ENCODE measurements at regions not wholly inside any gene's neighbourhood (a gene's known extent, or its start where the extent isn't known, plus 50 kb on each side); places are given as distances from the start of the nearest gene placed in this dataset.

GRCh38 chr13:89610331-89610730, 1737.2 kb upstream of the MIR17HG start:
- Mint-ChIP-seq H3K4me3 (no peak overlapping the region), H3K4me1 (no peaks in the 10 kb centered on the region), H3K27ac (no peak overlapping the region), H3K36me3 (no peaks in the 10 kb centered on the region), H3K9me3 (peaks cover 4% of the 10 kb centered on the region)
- DNase-seq (ENCODE audit: low spot score in 2 of 2) (no peak), ATAC-seq (no peak)

GRCh38 chr13:89610881-89611280, 1736.6 kb upstream of the MIR17HG start:
- H3K27ac Mint-ChIP-seq, result no peak overlapping the region
- DNase-seq (ENCODE audit: low spot score in 2 of 2) (no peak), ATAC-seq (no peak)
- H3K4me1 Mint-ChIP-seq, result no peaks in the 10 kb centered on the region
- peaks cover 4% of the 10 kb centered on the region for H3K9me3 Mint-ChIP-seq
- H3K4me3 Mint-ChIP-seq, result no peak overlapping the region
- no peaks in the 10 kb centered on the region for H3K36me3 Mint-ChIP-seq

- Mint-ChIP-seq H3K27ac (no peak overlapping the region), H3K4me1 (no peaks in the 10 kb centered on the region), H3K36me3 (no peaks in the 10 kb centered on the region), H3K4me3 (no peak overlapping the region), H3K9me3 (peaks cover 11% of the 10 kb centered on the region)
- no peak for DNase-seq (ENCODE audit: low spot score in 2 of 2)
- no peak for ATAC-seq
Observed at GRCh38 chr13:89627996-89628395, 1719.5 kb upstream of the MIR17HG start.

GRCh38 chr13:89628567-89628966, 1718.9 kb upstream of the MIR17HG start:
- Mint-ChIP-seq H3K4me3 (no peak overlapping the region), H3K9me3 (peaks cover 12% of the 10 kb centered on the region), H3K4me1 (no peaks in the 10 kb centered on the region), H3K36me3 (no peaks in the 10 kb centered on the region), H3K27ac (no peak overlapping the region)
- DNase-seq (ENCODE audit: low spot score in 2 of 2), result no peak
- no peak for ATAC-seq

- no peaks in the 10 kb centered on the region for H3K4me1 Mint-ChIP-seq
- peaks cover 11% of the 10 kb centered on the region for H3K9me3 Mint-ChIP-seq
Observed at GRCh38 chr13:89650226-89650625, 1697.3 kb upstream of the MIR17HG start.

GRCh38 chr13:89660752-89661151, 1686.7 kb upstream of the MIR17HG start:
- ATAC-seq (no peak), DNase-seq (ENCODE audit: low spot score in 2 of 2) (no peak)
- Mint-ChIP-seq H3K4me1 (no peaks in the 10 kb centered on the region), H3K4me3 (no peak overlapping the region), H3K36me3 (no peaks in the 10 kb centered on the region), H3K9me3 (peaks cover 13% of the 10 kb centered on the region), H3K27ac (no peak overlapping the region)

More at GRCh38 chr13:89650226-89650625, 1697.3 kb upstream of the MIR17HG start:
- DNase-seq (ENCODE audit: low spot score in 2 of 2) (no peak), ATAC-seq (no peak)
- no peak overlapping the region for H3K27ac Mint-ChIP-seq
- H3K4me3 Mint-ChIP-seq, result no peak overlapping the region
- H3K36me3 Mint-ChIP-seq, result no peaks in the 10 kb centered on the region

GRCh38 chr13:89673789-89674311, 1673.6 kb upstream of the MIR17HG start:
- DNase-seq (ENCODE audit: low spot score in 2 of 2), result no peak
- H3K36me3 Mint-ChIP-seq, result no peaks in the 10 kb centered on the region
- no peak overlapping the region for H3K27ac Mint-ChIP-seq
- no peak for ATAC-seq
- H3K4me3 Mint-ChIP-seq, result no peak overlapping the region
- no peaks in the 10 kb centered on the region for H3K4me1 Mint-ChIP-seq
- H3K9me3 Mint-ChIP-seq, result peaks cover 9% of the 10 kb centered on the region

GRCh38 chr13:89678466-89679121, 1668.9 kb upstream of the MIR17HG start:
- DNase-seq (ENCODE audit: low spot score in 2 of 2), result no peak
- ATAC-seq, result no peak
- Mint-ChIP-seq H3K4me3 (no peak overlapping the region), H3K4me1 (no peaks in the 10 kb centered on the region), H3K36me3 (no peaks in the 10 kb centered on the region), H3K9me3 (peaks cover 6% of the 10 kb centered on the region), H3K27ac (no peak overlapping the region)

- H3K9me3 Mint-ChIP-seq, result peaks cover 6% of the 10 kb centered on the region
- no peaks in the 10 kb centered on the region for H3K4me1 Mint-ChIP-seq
- DNase-seq (ENCODE audit: low spot score in 2 of 2), result no peak
- no peak for ATAC-seq
- H3K27ac Mint-ChIP-seq, result no peak overlapping the region
- H3K4me3 Mint-ChIP-seq, result no peak overlapping the region
- no peaks in the 10 kb centered on the region for H3K36me3 Mint-ChIP-seq
Observed at GRCh38 chr13:89684896-89685295, 1662.6 kb upstream of the MIR17HG start.

GRCh38 chr13:89686171-89686570, 1661.3 kb upstream of the MIR17HG start:
- Mint-ChIP-seq H3K4me3 (no peak overlapping the region), H3K27ac (no peak overlapping the region), H3K4me1 (no peaks in the 10 kb centered on the region), H3K36me3 (no peaks in the 10 kb centered on the region), H3K9me3 (peaks cover 9% of the 10 kb centered on the region)
- ATAC-seq, result no peak
- no peak for DNase-seq (ENCODE audit: low spot score in 2 of 2)

- Mint-ChIP-seq H3K4me3 (no peak overlapping the region), H3K4me1 (no peaks in the 10 kb centered on the region), H3K27ac (no peak overlapping the region), H3K9me3 (peaks cover 9% of the 10 kb centered on the region), H3K36me3 (no peaks in the 10 kb centered on the region)
- DNase-seq (ENCODE audit: low spot score in 2 of 2), result no peak
- ATAC-seq, result no peak
Observed at GRCh38 chr13:89687066-89687465, 1660.4 kb upstream of the MIR17HG start.

GRCh38 chr13:89688918-89689317, 1658.6 kb upstream of the MIR17HG start:
- Mint-ChIP-seq H3K4me1 (no peaks in the 10 kb centered on the region), H3K9me3 (peaks cover 14% of the 10 kb centered on the region), H3K27ac (no peak overlapping the region), H3K36me3 (no peaks in the 10 kb centered on the region), H3K4me3 (no peak overlapping the region)
- DNase-seq (ENCODE audit: low spot score in 2 of 2) (no peak), ATAC-seq (no peak)

GRCh38 chr13:89694451-89694850, 1653.0 kb upstream of the MIR17HG start:
- Mint-ChIP-seq H3K36me3 (no peaks in the 10 kb centered on the region), H3K9me3 (peaks cover 10% of the 10 kb centered on the region), H3K4me1 (no peaks in the 10 kb centered on the region), H3K27ac (no peak overlapping the region), H3K4me3 (no peak overlapping the region)
- no peak for DNase-seq (ENCODE audit: low spot score in 2 of 2)
- ATAC-seq, result no peak

- Mint-ChIP-seq H3K36me3 (no peaks in the 10 kb centered on the region), H3K4me3 (no peak overlapping the region), H3K4me1 (no peaks in the 10 kb centered on the region), H3K27ac (no peak overlapping the region), H3K9me3 (peaks cover 11% of the 10 kb centered on the region)
- DNase-seq (ENCODE audit: low spot score in 2 of 2) (no peak), ATAC-seq (no peak)
Observed at GRCh38 chr13:89695343-89696257, 1651.9 kb upstream of the MIR17HG start.

GRCh38 chr13:89701913-89702312, 1645.6 kb upstream of the MIR17HG start:
- H3K9me3 Mint-ChIP-seq, result peaks cover 16% of the 10 kb centered on the region
- no peak for DNase-seq (ENCODE audit: low spot score in 2 of 2)
- no peak overlapping the region for H3K4me3 Mint-ChIP-seq
- H3K4me1 Mint-ChIP-seq, result no peaks in the 10 kb centered on the region
- H3K27ac Mint-ChIP-seq, result no peak overlapping the region
- no peak for ATAC-seq
- no peaks in the 10 kb centered on the region for H3K36me3 Mint-ChIP-seq

- Mint-ChIP-seq H3K9me3 (peaks cover 17% of the 10 kb centered on the region), H3K27ac (no peak overlapping the region), H3K36me3 (no peaks in the 10 kb centered on the region), H3K4me1 (no peaks in the 10 kb centered on the region), H3K4me3 (no peak overlapping the region)
- DNase-seq (ENCODE audit: low spot score in 2 of 2) (no peak), ATAC-seq (no peak)
Observed at GRCh38 chr13:89704040-89704439, 1643.4 kb upstream of the MIR17HG start.
